Suppressor macrophage (primary cell): ENCODE measurements at regions not wholly inside any gene's neighbourhood (a gene's known extent, or its start where the extent isn't known, plus 50 kb on each side); places are given as distances from the start of the nearest gene placed in this dataset.

Experiments
- DNase-seq, 4 experiments: peaks; one replicate each; pipeline ENCODE4 v3.0.0-alpha.2; 2020 to 2022

DNA sequence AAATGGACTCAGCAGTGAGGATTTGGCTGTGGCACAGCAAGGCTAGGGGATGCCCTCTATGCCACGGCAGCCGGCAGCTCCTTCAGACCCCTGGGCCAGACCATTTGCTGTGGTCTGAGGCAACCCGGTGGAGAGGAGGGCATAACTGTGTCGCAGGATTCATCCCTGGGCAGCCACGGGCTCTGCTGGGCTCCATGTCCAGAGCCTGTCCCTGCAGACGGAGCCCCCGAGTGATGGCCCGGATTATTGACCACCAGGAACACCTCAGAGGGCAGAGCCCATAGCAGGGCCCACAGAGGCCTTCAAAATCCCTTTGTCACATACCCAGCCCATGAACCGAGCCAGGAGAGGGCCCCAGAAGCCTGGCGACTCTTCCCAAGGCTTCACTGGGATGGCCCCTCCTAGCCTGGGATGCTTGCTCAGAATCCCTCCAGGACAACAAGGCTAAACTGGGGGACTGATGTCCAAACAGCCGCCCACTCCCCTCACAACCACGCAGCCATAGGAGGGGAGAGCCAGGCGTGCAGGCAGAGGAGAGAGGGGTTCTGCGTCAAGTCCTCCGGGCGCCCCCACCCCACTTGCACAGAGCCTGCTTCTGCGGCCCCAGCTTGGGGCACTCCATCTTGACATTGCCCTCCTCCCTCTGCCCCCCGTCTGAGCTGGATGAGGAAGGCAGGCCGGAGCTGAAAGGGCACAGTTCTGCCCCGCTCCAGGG lies 68.2 kb upstream of the AFDN start:
- no peak for DNase-seq

DNA sequence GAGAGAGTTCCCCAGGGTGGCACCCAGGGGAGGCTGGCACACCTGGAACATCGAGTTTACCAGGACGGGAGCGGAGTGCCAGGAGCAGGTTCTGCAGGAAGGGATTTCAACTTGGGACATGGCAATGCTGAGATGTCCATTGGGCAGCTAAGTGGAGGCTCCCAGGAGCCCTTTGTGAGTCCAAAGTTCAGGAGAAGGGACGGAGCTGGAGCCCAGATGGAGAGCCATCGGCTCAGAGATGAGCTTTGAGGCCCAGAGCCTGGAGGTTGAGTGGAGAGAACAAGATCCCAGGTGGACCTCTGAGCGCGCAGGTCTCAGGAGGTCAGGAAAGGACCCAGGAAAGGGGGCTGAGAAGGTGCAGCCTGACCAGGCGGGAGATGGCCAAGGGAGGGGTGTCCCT lies 67.5 kb upstream of the AFDN start:
- DNase-seq = no peak

DNA sequence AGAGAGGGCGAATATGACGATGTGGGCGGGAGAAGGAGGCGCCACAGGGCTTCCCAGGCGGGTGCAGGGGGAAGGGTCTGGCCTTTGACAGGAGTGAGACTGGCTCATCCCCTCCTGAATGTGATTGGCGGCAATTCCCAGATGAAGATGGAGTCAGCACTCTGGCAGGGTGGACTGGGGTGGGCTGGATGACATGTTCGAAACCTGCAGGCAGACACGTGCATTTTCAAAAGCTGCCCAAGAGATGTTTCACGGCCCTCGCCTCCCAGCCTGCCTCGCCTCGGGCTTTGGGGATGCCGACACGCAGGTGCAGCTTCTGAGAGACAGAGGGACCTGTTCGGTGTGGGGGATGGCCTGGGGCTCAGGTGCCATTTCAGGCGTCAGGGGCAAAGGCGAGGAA lies 66.8 kb upstream of the AFDN start:
- no peak for DNase-seq

DNA sequence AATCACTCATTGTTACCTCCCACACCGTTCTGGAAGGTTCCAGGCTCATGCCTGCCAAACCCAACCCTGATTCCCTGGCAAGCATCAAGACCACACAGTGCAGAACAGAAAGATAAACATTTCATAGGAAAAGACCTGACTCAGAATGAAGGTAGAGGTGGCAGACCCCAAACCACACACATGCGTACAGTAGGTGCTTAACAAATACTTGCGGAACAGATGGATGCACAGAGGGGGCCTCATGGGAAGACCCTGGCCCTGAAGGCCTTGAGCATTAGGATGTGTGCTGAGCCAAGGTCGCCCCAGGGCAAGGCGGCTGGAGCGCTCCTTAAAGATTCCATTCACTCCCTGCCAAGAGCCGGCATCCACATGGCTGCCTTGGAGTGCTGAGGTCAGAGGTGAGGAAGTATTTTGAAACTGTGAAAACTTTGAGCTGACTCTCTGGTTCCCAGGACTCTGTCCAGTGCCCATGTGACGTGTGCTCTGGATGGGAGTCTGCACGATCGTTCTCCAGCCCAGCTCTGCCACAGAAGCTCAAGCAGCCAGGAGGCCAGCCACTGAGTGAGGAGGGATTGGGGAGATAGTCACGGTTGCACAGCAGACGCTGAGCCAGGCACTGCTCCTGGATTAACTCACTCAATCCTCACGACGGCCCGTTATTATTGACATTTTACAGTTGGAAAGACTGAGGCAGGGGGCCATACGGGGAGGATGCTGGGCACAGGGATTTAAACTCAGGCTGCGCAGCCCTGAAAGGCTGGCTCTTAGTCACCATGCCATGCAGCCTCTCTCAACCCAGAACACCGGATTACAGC lies 65.5 kb upstream of the AFDN start:
- no peak for DNase-seq

DNA sequence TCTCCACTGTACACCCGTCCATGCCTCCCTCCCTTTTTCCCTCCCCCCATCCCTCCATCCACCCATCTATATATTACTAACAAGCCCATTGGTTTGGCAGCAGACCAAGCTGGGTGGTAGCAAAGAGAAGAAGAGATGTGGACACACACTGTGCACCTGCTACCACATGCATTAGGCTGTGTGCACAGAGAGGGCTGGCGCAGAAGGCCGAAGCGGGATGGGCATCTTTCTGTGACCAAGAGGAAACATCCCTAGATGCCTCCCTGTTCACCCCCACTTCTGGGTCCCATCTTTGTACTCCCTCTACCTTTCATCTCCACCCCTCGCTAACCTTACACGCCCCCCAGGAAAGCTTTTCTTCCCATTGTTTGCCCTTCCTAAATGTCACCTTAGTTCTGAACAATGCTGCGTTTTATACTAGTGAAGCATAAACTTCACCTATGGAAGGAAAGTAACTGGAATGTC lies 64.9 kb upstream of the AFDN start:
- no peak for DNase-seq

DNA sequence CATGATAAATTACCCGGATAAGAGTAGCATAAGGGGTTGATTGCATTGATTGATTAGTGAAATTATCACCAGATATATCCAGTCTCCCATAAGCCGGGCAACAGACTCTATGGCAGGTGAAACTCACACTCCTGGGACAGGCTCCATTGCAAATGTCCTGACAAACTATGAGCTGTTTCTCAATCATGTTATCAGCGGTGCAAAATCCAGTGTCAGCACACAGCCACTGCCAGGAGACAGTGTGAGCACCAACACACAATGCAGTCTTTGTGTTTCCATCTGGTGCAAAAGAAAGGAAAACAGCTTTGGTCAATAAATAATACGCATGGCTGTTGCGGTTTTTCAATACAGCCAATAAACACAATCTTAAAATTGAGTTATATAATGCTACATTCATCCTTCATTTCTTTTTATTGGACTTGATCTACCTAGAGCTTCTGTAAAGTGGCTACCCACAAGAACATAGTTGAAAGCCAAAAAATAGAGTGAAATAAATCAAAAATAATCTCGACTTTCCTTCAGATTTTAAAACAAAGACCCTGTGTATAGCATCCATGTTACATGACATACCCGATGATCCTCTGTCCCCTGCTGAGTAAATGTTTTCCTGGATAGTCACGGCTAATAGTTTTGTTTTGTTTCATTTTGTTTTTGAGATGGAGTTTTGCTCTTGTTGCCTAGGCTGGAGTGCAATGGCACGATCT lies 64.3 kb upstream of the AFDN start:
- no peak for DNase-seq

DNA sequence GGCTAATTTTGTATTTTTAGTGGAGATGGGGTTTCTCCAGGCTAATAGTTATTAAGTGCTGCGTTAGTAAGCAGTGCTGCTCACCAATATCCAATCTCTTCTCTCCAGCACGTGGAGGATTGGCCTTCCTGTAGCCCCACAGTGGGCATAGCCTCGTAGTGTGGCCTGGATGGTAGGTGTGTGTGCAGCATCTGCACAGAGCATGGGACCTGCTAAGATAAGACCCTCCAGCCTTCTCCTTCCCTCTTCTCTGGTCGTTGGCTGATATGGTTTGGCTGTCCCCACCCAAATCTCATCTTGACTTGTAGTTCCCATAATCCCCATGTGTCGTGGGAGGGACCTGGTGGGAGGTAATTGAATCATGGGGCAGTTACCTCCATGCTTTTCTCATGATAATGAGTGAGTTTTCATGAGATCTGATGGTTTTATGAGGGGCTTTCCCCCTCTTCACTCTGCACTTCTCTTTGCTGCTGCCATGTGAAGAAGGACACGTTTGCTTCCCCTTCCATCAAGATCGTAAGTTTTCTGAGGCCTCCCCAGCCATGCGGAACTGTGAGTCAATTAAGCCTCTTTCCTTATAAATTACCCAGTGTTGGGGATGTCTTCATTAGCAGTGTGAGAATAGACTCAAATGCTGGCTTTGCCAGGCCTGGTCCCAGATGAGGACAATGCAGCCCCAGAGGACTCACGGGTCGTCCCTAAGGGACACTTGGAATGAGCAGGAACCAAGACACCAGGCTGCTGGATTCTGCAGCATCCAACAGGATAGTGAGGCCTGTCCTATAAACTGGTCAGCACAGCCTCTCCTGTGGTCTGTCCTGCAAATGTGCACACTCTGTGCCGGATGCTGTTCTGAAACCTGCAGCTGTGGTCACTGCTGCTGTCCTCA lies 63.4 kb upstream of the AFDN start:
- no peak for DNase-seq

DNA sequence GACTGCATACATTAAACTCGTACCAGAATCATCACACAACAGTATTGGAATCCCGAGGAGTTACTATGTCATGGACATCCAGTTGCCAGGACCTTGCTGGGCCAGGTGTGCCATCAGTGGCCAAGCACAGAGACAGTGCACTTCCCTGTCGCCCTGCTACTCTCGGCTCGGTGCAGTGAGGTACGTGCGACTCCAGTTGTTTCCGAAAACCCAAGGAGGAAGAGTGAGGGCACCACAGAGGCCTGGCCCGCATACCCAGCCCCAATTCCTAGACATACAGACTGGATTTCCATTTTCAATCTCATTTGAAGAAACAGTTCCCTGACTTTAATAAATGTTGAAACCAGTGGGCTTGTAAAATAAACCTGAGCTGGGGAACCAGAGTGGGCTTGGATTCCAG lies 62.5 kb upstream of the AFDN start:
- DNase-seq = no peak

DNA sequence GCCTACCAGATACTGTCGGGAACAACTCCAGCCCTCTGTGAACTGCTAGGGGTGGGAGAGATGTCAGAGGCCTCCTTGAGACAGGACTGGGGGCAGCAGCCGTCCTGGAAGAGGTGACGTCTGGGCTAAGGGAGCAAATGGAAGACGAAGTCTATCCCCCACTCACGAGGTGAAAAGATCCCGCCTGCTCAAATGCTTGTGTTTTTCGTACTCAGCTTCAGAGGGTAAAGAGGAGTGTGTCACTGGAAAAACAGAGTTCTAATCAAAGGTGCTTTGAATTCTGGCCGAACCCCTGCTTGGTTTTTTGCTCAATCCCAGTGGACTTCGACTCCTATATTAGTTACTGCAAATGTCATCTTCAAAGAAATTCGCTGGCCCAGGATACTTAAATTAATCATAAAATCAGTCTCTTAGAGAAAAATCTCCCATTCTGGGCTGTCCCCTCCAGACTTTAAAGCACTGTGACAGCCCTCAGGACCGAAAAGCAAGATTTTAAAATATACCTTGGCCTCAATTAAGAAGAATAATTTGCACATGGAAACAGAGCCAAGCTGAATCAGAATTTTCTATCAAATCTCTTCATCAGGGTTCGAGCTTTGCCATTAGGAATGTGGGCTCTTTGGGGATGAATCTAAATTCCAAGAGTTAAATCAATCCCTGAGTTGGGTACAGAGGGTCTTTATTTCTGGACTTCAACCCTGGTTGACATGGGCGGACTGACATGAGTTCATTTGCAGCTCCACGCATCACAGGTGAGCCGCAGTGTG lies 61.8 kb upstream of the AFDN start:
- DNase-seq = no peak

DNA sequence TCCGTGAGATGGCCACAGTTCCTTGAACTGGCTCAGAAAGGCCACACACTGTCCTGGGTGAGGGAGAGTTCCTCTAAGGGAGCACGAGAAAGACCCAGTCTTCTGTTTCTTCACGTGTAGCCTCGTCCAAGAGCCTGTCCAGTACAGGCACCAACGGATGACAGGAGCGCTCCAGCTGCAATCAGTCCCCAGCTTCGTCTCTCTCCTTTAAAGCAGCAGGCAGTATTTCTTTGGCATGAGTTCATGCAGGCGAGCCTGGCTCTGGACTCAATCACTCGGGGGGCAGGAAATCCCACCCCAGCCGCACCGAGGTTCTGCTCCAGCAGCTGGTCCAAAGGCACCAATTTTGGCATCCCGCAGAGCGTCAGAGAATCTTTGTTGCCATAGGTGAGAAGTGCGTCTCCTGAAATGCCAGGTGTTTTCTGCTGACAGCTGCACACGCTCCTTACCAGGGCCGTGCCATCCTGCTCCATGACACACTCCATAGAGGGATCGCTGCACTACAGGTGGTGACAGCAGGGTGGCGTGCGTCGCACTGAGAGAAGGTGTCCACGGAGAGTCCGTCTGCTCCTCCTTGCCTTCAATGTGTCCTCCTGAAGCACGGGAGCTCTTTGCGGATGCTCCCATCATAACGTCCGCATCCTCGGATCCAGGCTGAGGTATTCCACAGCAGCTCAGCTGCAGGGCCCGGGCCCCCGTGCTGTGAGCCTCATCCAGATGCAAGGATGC lies 59.6 kb upstream of the AFDN start:
- no peak for DNase-seq

DNA sequence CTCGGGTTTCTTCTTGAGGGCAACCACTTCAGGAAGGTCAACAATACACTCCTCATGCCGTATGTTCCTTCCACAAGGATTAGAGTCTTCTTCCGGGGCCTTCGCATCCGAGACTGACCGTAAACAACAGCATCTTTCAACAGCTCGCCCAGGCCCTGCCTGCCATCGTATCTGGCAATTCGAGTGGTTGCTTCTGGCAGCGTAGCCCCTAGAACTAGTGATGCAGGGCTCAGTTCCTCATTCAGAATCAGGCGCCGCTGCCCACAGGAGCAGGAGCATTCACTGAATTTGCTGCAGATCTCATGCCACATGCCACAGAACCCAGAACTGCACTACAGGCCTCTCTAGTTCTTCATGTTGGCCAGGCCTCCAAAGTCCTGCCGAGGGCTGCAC lies 59.0 kb upstream of the AFDN start:
- no peak for DNase-seq

DNA sequence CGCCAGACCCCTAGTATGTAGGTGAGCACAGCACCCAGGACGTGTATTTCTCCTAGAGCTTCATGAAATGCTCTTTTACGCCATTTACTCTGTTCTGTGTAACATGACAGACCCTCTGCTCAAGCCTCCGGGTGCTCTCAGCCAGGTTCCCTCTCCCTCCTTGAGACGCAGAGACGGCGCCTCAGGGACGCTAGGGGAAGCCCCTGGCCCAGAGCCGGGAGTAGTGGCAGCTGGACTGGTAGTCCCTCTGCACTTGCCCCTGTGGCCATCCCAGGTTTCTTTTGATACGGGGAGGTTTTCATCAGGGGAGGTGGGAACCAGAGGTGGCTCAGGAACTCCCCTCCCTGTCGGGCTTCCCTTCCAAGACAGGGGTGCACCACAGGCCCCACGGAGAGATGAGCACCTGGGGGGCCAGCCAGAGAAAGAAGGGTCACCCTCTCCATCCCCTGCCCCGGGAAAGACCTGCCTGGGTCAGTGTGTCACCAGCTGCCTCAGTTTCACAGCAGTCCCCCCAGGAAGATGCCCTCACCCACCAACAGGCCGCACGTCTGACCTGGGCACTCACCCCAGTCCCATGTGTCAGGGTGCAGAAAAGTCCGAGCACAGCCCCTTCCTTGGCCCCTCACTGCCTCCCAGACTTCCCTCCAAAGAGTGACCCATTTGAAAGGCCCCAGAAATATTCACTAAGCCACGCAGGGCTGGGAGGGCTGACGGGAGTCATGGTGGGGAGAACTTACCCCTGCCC lies 58.1 kb upstream of the AFDN start:
- no peak for DNase-seq

DNA sequence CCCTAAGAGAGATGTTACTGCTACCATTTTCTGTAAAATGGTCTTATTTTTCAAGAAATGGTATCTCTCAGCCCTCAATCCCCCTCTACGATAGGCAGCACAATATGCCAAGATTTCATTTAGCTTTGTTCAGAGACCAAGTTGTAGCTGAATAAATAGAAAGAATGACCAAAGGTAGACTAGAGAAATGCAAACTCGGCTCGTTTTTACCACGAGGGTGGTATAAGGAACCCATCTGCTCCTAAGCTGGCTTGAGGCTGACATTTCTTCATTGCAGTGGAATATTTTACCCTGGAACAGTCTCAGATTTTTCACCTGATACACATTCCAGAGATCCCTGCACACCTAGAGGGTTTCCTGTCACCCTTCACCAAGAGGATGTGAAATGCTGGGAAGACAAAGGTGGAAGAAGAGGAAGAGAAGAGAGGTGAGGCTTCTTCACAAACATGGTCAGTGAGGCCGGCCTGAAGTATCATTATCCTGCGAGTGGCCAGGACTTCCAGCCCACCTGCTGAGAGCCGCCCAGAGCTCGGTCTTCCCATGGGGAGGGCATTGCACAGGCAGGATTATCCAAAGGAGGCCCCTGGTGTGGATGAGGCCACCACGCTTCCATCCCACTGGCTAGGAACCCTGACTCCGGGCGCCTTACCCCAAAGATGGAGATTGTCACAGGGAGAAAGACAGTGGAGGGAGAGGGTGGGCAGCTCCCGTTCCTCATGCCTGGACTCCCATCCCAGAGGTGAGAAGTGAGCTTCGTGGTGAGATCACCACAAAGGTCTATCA lies 57.1 kb upstream of the AFDN start:
- no peak for DNase-seq

DNA sequence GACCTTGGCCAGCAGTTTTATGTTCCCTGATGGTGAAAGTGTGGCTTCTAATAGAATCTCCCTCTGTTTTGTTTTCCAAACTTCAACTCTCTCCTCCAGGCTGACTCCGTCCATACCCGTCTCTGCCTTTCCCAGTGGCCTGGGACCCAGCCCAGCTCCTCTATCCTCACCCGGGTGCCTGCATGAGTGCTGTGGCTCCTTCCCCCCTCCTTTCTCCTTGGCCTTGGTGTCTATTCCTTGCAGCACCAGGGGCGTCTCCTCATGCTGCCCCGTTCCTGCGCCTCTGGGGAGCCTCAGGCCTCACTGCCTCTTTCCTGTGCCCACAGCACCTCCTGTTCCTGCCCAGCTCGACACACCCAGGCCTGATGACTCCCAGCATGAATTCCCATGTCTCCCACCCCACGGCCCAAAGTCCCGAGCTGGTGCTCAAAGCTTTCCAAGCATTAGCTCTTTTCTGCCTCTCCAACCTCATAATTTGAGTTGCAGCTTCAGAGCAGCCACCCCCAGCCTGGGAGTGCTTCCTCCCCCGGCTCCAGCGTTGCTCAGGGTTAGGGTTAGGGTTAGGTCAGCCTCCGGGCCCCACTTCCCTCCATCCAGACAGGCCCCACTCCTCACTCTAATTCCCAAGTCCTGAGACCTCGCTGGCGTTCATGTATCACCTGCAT lies 56.3 kb upstream of the AFDN start:
- no peak for DNase-seq

DNA sequence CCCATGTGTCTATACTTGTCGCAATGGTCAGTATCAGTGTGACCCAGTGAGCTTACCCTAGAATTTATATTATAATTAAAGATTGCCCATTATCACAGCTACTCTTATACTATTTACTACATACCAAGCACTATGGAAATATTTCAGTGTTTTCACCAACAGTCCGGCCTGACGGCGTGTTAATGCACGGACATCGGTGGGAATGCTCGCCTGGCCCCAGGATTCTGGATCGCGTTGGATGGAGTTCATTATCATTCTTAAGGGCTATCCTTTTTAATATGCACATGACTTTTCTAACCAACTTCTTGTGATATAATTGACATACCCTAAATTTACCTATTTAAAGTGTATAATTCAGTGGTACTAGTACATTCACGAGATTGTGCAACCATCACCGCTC lies 51.8 kb upstream of the AFDN start:
- no peak for DNase-seq

DNA sequence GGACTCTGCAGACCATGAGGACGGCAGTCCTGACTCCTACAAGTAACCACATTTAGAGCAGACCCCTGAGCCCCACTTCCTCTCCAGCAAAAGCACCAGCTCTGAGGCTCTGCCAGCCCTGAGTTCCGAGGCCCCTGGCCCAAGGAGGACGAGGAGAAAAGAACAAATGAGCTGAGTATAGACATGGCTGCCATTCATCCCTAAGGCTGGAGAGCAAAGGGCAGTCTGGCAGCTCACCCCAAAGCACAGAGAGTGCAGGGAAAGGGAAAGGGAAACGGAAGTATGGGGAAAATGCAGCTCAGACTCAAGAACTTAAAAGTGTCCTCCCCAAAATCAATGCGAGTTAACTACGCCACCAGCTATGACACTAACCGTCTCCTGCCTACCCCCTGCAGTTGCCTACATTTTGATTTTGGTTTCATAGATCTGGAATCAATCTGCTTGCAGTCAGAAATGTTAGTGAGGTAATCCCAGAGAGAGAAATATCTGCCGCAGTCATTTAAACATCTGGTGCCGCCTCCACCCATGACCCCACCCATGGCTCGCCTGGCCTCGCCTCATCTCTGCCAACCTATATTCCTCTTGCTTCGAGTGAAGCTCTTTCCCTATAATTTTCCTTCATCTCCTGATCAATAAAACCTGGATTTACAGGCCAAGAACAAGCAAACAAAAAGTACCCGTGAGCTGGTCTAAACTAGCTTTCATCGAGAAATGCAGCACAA lies 49.6 kb upstream of the AFDN start:
- no peak for DNase-seq
